Muscle layer of colon (tissue), 2 donors: ENCODE measurements at regions not wholly inside any gene's neighbourhood (a gene's known extent, or its start where the extent isn't known, plus 50 kb on each side); places are given as distances from the start of the nearest gene placed in this dataset.
"Not testable (repeated sequence)": the region's sequence is repeated elsewhere in the genome, so short reads cannot be mapped to it uniquely, and the experiment has no call there.

ENCODE experiments used
- H3K27ac ChIP-seq: one replicate; pipeline ENCODE4 v1.7.0; 2013; ENCODE audit warnings: low read depth, mild to moderate bottlenecking, low read length, moderate library complexity
- H3K27me3 ChIP-seq, 2 donors: one replicate each; pipeline ENCODE4 v1.7.0; 2013; ENCODE audit warnings: low read length in 2 of 2, mild to moderate bottlenecking in 2 of 2; ENCODE audit not compliant: insufficient read depth in 2 of 2, control insufficient read depth in 1 of 2
- H3K36me3 ChIP-seq: one replicate; pipeline ENCODE4 v1.7.0; 2013; ENCODE audit warnings: mild to moderate bottlenecking, low read length; ENCODE audit not compliant: insufficient read depth
- H3K4me1 ChIP-seq: one replicate; pipeline ENCODE4 v1.7.0; 2013; ENCODE audit warnings: mild to moderate bottlenecking, low read length; ENCODE audit not compliant: insufficient read depth
- H3K4me3 ChIP-seq, 2 donors: one replicate each; pipeline ENCODE4 v1.7.0; 2013; ENCODE audit warnings: low read length in 2 of 2, low read depth in 1 of 2, mild to moderate bottlenecking in 1 of 2, moderate library complexity in 1 of 2
- H3K9ac ChIP-seq: one replicate; pipeline ENCODE4 v1.7.0; 2013; ENCODE audit warnings: low read length
- H3K9me3 ChIP-seq: one replicate; pipeline ENCODE4 v1.7.0; 2013; ENCODE audit warnings: mild to moderate bottlenecking, low read length
- donor health status: abdominal sarcoma.
- donor health status: Adenocarcinoma of cecum.

- no peaks in the 10 kb centered on the region for H3K9me3 ChIP-seq
- no peak overlapping the region for H3K4me3 ChIP-seq
- no peak overlapping the region for H3K27ac ChIP-seq
- H3K9ac ChIP-seq: no peak overlapping the region
- peaks cover 12% of the 10 kb centered on the region for H3K4me1 ChIP-seq
- no peaks in the 10 kb centered on the region for H3K27me3 ChIP-seq
- H3K36me3 ChIP-seq: no peaks in the 10 kb centered on the region
Observed at GRCh38 chr10:35961501-35961900, 319.4 kb upstream of the FZD8 start.

GRCh38 chr10:35959252-35959651, 317.2 kb upstream of the FZD8 start:
- H3K9me3 ChIP-seq: no peaks in the 10 kb centered on the region
- H3K27ac ChIP-seq: no peak overlapping the region

GRCh38 chr10:35958609-35959008, 316.5 kb upstream of the FZD8 start:
- H3K4me1 ChIP-seq: peaks cover 12% of the 10 kb centered on the region
- H3K9me3 ChIP-seq, H3K36me3 ChIP-seq, H3K27me3 ChIP-seq, H3K4me3 ChIP-seq, H3K27ac ChIP-seq, H3K9ac ChIP-seq: not testable (repeated sequence)

More at GRCh38 chr10:35959252-35959651, 317.2 kb upstream of the FZD8 start:
- Histone ChIP-seq H3K9ac (no peak overlapping the region), H3K36me3 (no peaks in the 10 kb centered on the region), H3K4me3 (no peak overlapping the region), H3K4me1 (peaks cover 12% of the 10 kb centered on the region), H3K27me3 (no peaks in the 10 kb centered on the region)

- no peak overlapping the region for H3K27ac ChIP-seq
- H3K27me3 ChIP-seq: no peaks in the 10 kb centered on the region
- no peaks in the 10 kb centered on the region for H3K9me3 ChIP-seq
- H3K4me3 ChIP-seq: no peak overlapping the region
- no peaks in the 10 kb centered on the region for H3K36me3 ChIP-seq
- H3K9ac ChIP-seq: no peak overlapping the region
- no peaks in the 10 kb centered on the region for H3K4me1 ChIP-seq
Observed at GRCh38 chr10:35950701-35951100, 308.6 kb upstream of the FZD8 start.

GRCh38 chr10:35950226-35950625, 308.1 kb upstream of the FZD8 start:
- no peaks in the 10 kb centered on the region for H3K9me3 ChIP-seq
- H3K4me3 ChIP-seq: no peak overlapping the region
- H3K27me3 ChIP-seq: no peaks in the 10 kb centered on the region
- no peak overlapping the region for H3K9ac ChIP-seq
- no peaks in the 10 kb centered on the region for H3K36me3 ChIP-seq
- H3K27ac ChIP-seq: no peak overlapping the region
- H3K4me1 ChIP-seq: no peaks in the 10 kb centered on the region

GRCh38 chr10:35949811-35950211, 307.7 kb upstream of the FZD8 start:
- H3K27ac ChIP-seq: no peak overlapping the region
- no peaks in the 10 kb centered on the region for H3K9me3 ChIP-seq
- no peaks in the 10 kb centered on the region for H3K27me3 ChIP-seq
- H3K36me3 ChIP-seq: no peaks in the 10 kb centered on the region
- H3K9ac ChIP-seq: no peak overlapping the region
- H3K4me3 ChIP-seq: no peak overlapping the region
- no peaks in the 10 kb centered on the region for H3K4me1 ChIP-seq

GRCh38 chr10:35946556-35946955, 304.5 kb upstream of the FZD8 start:
- H3K9ac ChIP-seq: no peak overlapping the region
- no peak overlapping the region for H3K4me3 ChIP-seq
- no peaks in the 10 kb centered on the region for H3K9me3 ChIP-seq
- no peaks in the 10 kb centered on the region for H3K4me1 ChIP-seq
- no peak overlapping the region for H3K27ac ChIP-seq
- no peaks in the 10 kb centered on the region for H3K36me3 ChIP-seq
- no peaks in the 10 kb centered on the region for H3K27me3 ChIP-seq

- Histone ChIP-seq H3K27ac (no peak overlapping the region), H3K4me3 (no peak overlapping the region), H3K4me1 (peaks cover 15% of the 10 kb centered on the region), H3K9me3 (no peaks in the 10 kb centered on the region), H3K27me3 (no peaks in the 10 kb centered on the region), H3K36me3 (no peaks in the 10 kb centered on the region), H3K9ac (no peak overlapping the region)
Observed at GRCh38 chr10:35942057-35942456, 300.0 kb upstream of the FZD8 start.

- no peak overlapping the region for H3K27ac ChIP-seq
- no peak overlapping the region for H3K4me3 ChIP-seq
- no peaks in the 10 kb centered on the region for H3K27me3 ChIP-seq
- H3K9me3 ChIP-seq: no peaks in the 10 kb centered on the region
- peaks cover 15% of the 10 kb centered on the region for H3K4me1 ChIP-seq
- H3K9ac ChIP-seq: no peak overlapping the region
- H3K36me3 ChIP-seq: no peaks in the 10 kb centered on the region
Observed at GRCh38 chr10:35940141-35941041, 298.3 kb upstream of the FZD8 start.

- Histone ChIP-seq H3K27ac (no peak overlapping the region), H3K9ac (no peak overlapping the region), H3K27me3 (no peaks in the 10 kb centered on the region), H3K9me3 (no peaks in the 10 kb centered on the region), H3K4me1 (peaks cover 15% of the 10 kb centered on the region), H3K4me3 (no peak overlapping the region), H3K36me3 (no peaks in the 10 kb centered on the region)
Observed at GRCh38 chr10:35938160-35938559, 296.1 kb upstream of the FZD8 start.

- Histone ChIP-seq H3K4me3 (no peak overlapping the region), H3K27me3 (no peaks in the 10 kb centered on the region), H3K4me1 (peaks cover 15% of the 10 kb centered on the region)
Observed at GRCh38 chr10:35937546-35937945, 295.4 kb upstream of the FZD8 start.

GRCh38 chr10:35934642-35934995, 292.5 kb upstream of the FZD8 start:
- Histone ChIP-seq H3K27ac (no peak overlapping the region), H3K36me3 (no peaks in the 10 kb centered on the region), H3K27me3 (no peaks in the 10 kb centered on the region), H3K9me3 (no peaks in the 10 kb centered on the region), H3K4me3 (no peak overlapping the region), H3K9ac (no peak overlapping the region), H3K4me1 (peaks cover under 1% of the 10 kb centered on the region)

More at GRCh38 chr10:35937546-35937945, 295.4 kb upstream of the FZD8 start:
- Histone ChIP-seq H3K9ac (no peak overlapping the region), H3K36me3 (no peaks in the 10 kb centered on the region), H3K9me3 (no peaks in the 10 kb centered on the region), H3K27ac (no peak overlapping the region)
